ENCODE measurements at regions not wholly inside any gene's neighbourhood (a gene's known extent, or its start where the extent isn't known, plus 50 kb on each side); places are given as distances from the start of the nearest gene placed in this dataset.

DNA sequence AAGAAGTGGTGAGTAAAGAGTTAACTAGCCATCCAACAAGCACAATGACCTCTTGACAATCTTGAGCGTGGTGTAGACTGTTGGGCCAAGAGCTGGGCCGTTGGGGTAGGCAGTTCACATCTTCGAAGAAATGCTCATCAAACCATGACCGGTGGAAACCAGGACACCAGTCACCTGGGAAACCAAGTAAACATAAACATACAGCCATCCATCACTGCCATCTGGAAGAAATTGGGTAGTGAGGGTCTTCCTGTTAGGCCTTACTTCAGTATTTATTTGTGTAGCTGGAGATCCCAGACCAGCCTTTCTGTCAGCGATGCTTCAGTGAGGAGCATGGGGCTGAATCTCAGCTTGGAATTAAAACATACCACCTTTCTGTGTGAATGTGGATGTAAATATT, 108.1 kb upstream of the HAO2 start:
- Histone ChIP-seq H3K36me3 (ENCODE audit: control insufficient read depth in 2 of 2, insufficient read depth in 2 of 2, low read length in 1 of 2) (no peaks in the 10 kb centered on the region), H3K9me3 (replicated peaks; ENCODE audit: control insufficient read depth, insufficient read depth, low read length) (no peaks in the 10 kb centered on the region), H3K9ac (ENCODE audit: control insufficient read depth, insufficient read depth, low read length) (no peak overlapping the region), H3K27ac (ENCODE audit: control insufficient read depth, insufficient read depth) (no peak overlapping the region), H3K4me3 (no peak overlapping the region), H3K4me1 (ENCODE audit: control insufficient read depth, insufficient read depth, low read length) (no peaks in the 10 kb centered on the region), H3K79me2 (ENCODE audit: control insufficient read depth, insufficient read depth, low read length) (no peaks in the 10 kb centered on the region), H3K4me2 (ENCODE audit: control insufficient read depth, insufficient read depth) (no peak overlapping the region), H4K20me1 (ENCODE audit: control insufficient read depth, insufficient read depth) (no peaks in the 10 kb centered on the region), H2AFZ (ENCODE audit: control insufficient read depth, low read depth, low read length) (no peak overlapping the region), H3K27me3 (replicated peaks in 1 of 2; ENCODE audit: control insufficient read depth in 2 of 2, insufficient read depth in 2 of 2, low read length in 1 of 2) (no peaks in the 10 kb centered on the region)
- SMC1A ChIA-PET (ENCODE audit: uncharacterized antibody, unreplicated experiment) = no interaction called here
- FAIRE-seq (no peak), DNase-seq (ENCODE audit: low read depth, low spot score) (no peak), ATAC-seq (no peak)
- 45% methylated on average over 5 of the region's 5 CpGs for WGBS (ENCODE audit: insufficient coverage, insufficient replicate concordance, low lambda C conversion rate, missing lambda C conversion rate)
- RAD21 ChIA-PET (ENCODE audit: unreplicated experiment) = no interaction called here
- POLR2A ChIA-PET = no interaction called here
- in situ Hi-C loops (cut with MboI) = no loop called here
- no TSS peak for BruUV-seq (replicated peaks)
- CTCF ChIA-PET = interaction anchor here (1.3 to 1.4 kb wide), 2 partner anchors 14 to 16 kb away, joined by 3 to 6 read pairs; no protein-coding TSS in a partner anchor
- TF ChIP-seq SIN3A (IDR thresholded peaks at IDR 0.05; ENCODE audit: low read depth, low read length) = no peak
- TF ChIP-seq ZNF592 (IDR thresholded peaks at IDR 0.05) = no peak
- TF ChIP-seq SMC3 (IDR thresholded peaks at IDR 0.05; ENCODE audit: borderline replicate concordance, low read length) = no peak
- TF ChIP-seq ASH2L (IDR thresholded peaks at IDR 0.05; ENCODE audit: borderline replicate concordance, low read depth) = no peak
- no peak for TF ChIP-seq IRF4 (IDR thresholded peaks at IDR 0.05; ENCODE audit: low read depth, low read length)
- no peak for TF ChIP-seq PAX5 (IDR thresholded peaks at IDR 0.05; ENCODE audit: borderline replicate concordance, low read depth, low read length)
- TF ChIP-seq EP300 (IDR thresholded peaks at IDR 0.05; ENCODE audit: borderline replicate concordance in 1 of 2, control insufficient read depth in 1 of 2, low read depth in 2 of 2, low read length in 2 of 2) = no peak
- TF ChIP-seq PKNOX1 (IDR thresholded peaks at IDR 0.05) = 0 out of 2 replicates have a peak, but pooled peaks have one; percentile 22
- intact Hi-C loops (cut with micrococcal nuclease; ENCODE audit: unreplicated experiment) = loop anchor here (10.0 kb wide), 1 partner anchor 126 kb away; no protein-coding TSS in a partner anchor

Data from GM12878 (cell line).